H9 (cell line): ENCODE measurements at regions not wholly inside any gene's neighbourhood (a gene's known extent, or its start where the extent isn't known, plus 50 kb on each side); places are given as distances from the start of the nearest gene placed in this dataset.
"Not testable (repeated sequence)": the region's sequence is repeated elsewhere in the genome, so short reads cannot be mapped to it uniquely, and the experiment has no call there.

ENCODE experiments used
- DNase-seq: peaks from one replicate; pipeline ENCODE4 v3.0.0-alpha.2; 2017
- H2AFZ ChIP-seq: one replicate; pipeline ENCODE4 v1.6.1; 2013; ENCODE audit warnings: mild to moderate bottlenecking, low read length, control low read depth, moderate library complexity
- H2AK5ac ChIP-seq: 2 replicates; pipeline ENCODE4 v1.6.1; 2013; ENCODE audit warnings: low read length, control low read depth, mixed read lengths; ENCODE audit not compliant: insufficient read length
- H2BK120ac ChIP-seq: one replicate; pipeline ENCODE4 v1.6.1; 2013; ENCODE audit warnings: low read depth, mild to moderate bottlenecking, low read length, control low read depth, inconsistent platforms; ENCODE audit not compliant: poor library complexity, severe bottlenecking
- H2BK12ac ChIP-seq: 2 replicates; pipeline ENCODE4 v1.6.1; 2013; ENCODE audit warnings: low read length, control low read depth, mixed read lengths, low read depth; ENCODE audit not compliant: insufficient read length
- H2BK15ac ChIP-seq: 2 replicates; pipeline ENCODE4 v1.6.1; 2013; ENCODE audit warnings: low read depth, low read length, control low read depth
- H2BK20ac ChIP-seq: one replicate; pipeline ENCODE4 v1.6.1; 2013; ENCODE audit warnings: low read depth, mild to moderate bottlenecking, low read length, control low read depth, inconsistent platforms; ENCODE audit not compliant: poor library complexity, severe bottlenecking
- H2BK5ac ChIP-seq: 2 replicates; pipeline ENCODE4 v1.6.1; 2013; ENCODE audit warnings: low read length, control low read depth, mixed read lengths; ENCODE audit not compliant: insufficient read length
- H3K14ac ChIP-seq: 2 replicates; pipeline ENCODE4 v1.6.1; 2013; ENCODE audit warnings: low read length, control low read depth; ENCODE audit not compliant: insufficient read depth
- H3K18ac ChIP-seq: 2 replicates; pipeline ENCODE4 v1.6.1; 2013; ENCODE audit warnings: low read depth, mild to moderate bottlenecking, mixed read lengths, low read length, control low read depth; ENCODE audit not compliant: insufficient read length
- H3K23ac ChIP-seq: 2 replicates; pipeline ENCODE4 v1.6.1; 2013; ENCODE audit warnings: low read length, control low read depth, mixed read lengths, low read depth; ENCODE audit not compliant: insufficient read length
- H3K23me2 ChIP-seq: 2 replicates; pipeline ENCODE4 v1.6.1; 2013; ENCODE audit warnings: low read depth, mild to moderate bottlenecking, mixed read lengths, low read length, control low read depth; ENCODE audit not compliant: insufficient read length, poor library complexity, severe bottlenecking
- H3K27ac ChIP-seq: 2 replicates; pipeline ENCODE4 v1.5.1; 2013; ENCODE audit warnings: low read length, control low read depth, mixed read lengths, low read depth; ENCODE audit not compliant: insufficient read length
- H3K27me3 ChIP-seq: 2 replicates; pipeline ENCODE4 v1.6.1; 2013; ENCODE audit warnings: low read length, control low read depth, inconsistent platforms; ENCODE audit not compliant: insufficient read depth
- H3K4ac ChIP-seq: 2 replicates; pipeline ENCODE4 v1.6.1; 2013; ENCODE audit warnings: low read depth, mild to moderate bottlenecking, control low read depth, inconsistent platforms, low read length, moderate library complexity
- H3K4me1 ChIP-seq: 2 replicates; pipeline ENCODE4 v1.6.1; 2013; ENCODE audit warnings: low read length, control low read depth, inconsistent platforms; ENCODE audit not compliant: insufficient read depth
- H3K4me2 ChIP-seq: 2 replicates; pipeline ENCODE4 v1.6.1; 2013; ENCODE audit warnings: low read length, control low read depth, mixed read lengths; ENCODE audit not compliant: insufficient read length, insufficient read depth
- H3K56ac ChIP-seq: 2 replicates; pipeline ENCODE4 v1.6.1; 2013; ENCODE audit warnings: low read depth, mild to moderate bottlenecking, mixed read lengths, low read length, control low read depth; ENCODE audit not compliant: insufficient read length
- H3K79me1 ChIP-seq: 2 replicates; pipeline ENCODE4 v1.6.1; 2013; ENCODE audit warnings: low read depth, mild to moderate bottlenecking, moderate library complexity, low read length, control low read depth, inconsistent platforms; ENCODE audit not compliant: insufficient read depth, poor library complexity, severe bottlenecking
- H3K79me2 ChIP-seq: 2 replicates; pipeline ENCODE4 v1.6.1; 2013; ENCODE audit warnings: low read length, control low read depth, inconsistent platforms; ENCODE audit not compliant: insufficient read depth
- H3K9ac ChIP-seq: 2 replicates; pipeline ENCODE4 v1.6.1; 2013; ENCODE audit warnings: low read length, control low read depth, mixed read lengths; ENCODE audit not compliant: insufficient read length; ENCODE audit errors: extremely low read depth
- H3K9me3 ChIP-seq: one replicate; pipeline ENCODE4 v1.6.1; 2013; ENCODE audit warnings: low read depth, low read length, inconsistent platforms; ENCODE audit not compliant: control insufficient read depth
- H3T11ph ChIP-seq: one replicate; pipeline ENCODE4 v1.6.1; 2013; ENCODE audit warnings: mild to moderate bottlenecking, low read length, control low read depth, inconsistent platforms
- H4K20me1 ChIP-seq: one replicate; pipeline ENCODE4 v1.6.1; 2013; ENCODE audit not compliant: control insufficient read depth, insufficient read length, insufficient read depth
- H4K5ac ChIP-seq: 2 replicates; pipeline ENCODE4 v1.6.1; 2013; ENCODE audit warnings: low read depth, mild to moderate bottlenecking, mixed read lengths, low read length, control low read depth; ENCODE audit not compliant: insufficient read length
- H4K8ac ChIP-seq: replicated peaks from 2 replicates; pipeline ENCODE4 v1.6.1; 2013; ENCODE audit warnings: low read length, control low read depth, mixed read lengths, low read depth; ENCODE audit not compliant: insufficient read length
- H4K91ac ChIP-seq: 2 replicates; pipeline ENCODE4 v1.6.1; 2013; ENCODE audit warnings: low read depth, mild to moderate bottlenecking, moderate library complexity, mixed read lengths, low read length, control low read depth; ENCODE audit not compliant: insufficient read length
- H3K27ac Mint-ChIP-seq, 3 experiments: 2 replicates in 2 of 3; 3 replicates in 1 of 3; pipeline ENCODE4 v1.8.0; 2020 to 2021; ENCODE audit warnings: mixed read lengths in 3 of 3, mild to moderate bottlenecking in 1 of 3, moderate library complexity in 1 of 3
- H3K27me3 Mint-ChIP-seq: 2 replicates; pipeline ENCODE4 v1.8.0; 2021; ENCODE audit warnings: low read depth, mild to moderate bottlenecking, moderate library complexity, mixed read lengths
- H3K36me3 Mint-ChIP-seq, 3 experiments: 2 replicates in 2 of 3; 3 replicates in 1 of 3; pipeline ENCODE4 v1.8.0; 2020 to 2021; ENCODE audit warnings: low read depth in 3 of 3, mixed read lengths in 3 of 3; ENCODE audit not compliant: insufficient read depth in 1 of 3
- H3K4me1 Mint-ChIP-seq, 2 experiments: 2 replicates each; pipeline ENCODE4 v1.8.0; 2020; ENCODE audit warnings: mixed read lengths in 2 of 2
- H3K4me3 Mint-ChIP-seq, 2 experiments: 2 replicates in 1 of 2; 3 replicates in 1 of 2; pipeline ENCODE4 v1.8.0; 2020 to 2021; ENCODE audit warnings: mild to moderate bottlenecking in 2 of 2, mixed read lengths in 2 of 2, moderate library complexity in 1 of 2
- H3K9me3 Mint-ChIP-seq, 2 experiments: 2 replicates in 1 of 2; 3 replicates in 1 of 2; pipeline ENCODE4 v1.8.0; 2020; ENCODE audit warnings: mild to moderate bottlenecking in 2 of 2, mixed read lengths in 2 of 2, moderate library complexity in 1 of 2
- WGBS: extraction: QIAGEN DNeasy Blood & Tissue Kit; methylation state at CpG from one replicate; pipeline ENCODE4 v1.1.7; 2013; ENCODE audit warnings: missing lambda C conversion rate, low lambda C conversion rate, mixed read lengths; ENCODE audit not compliant: insufficient read length; ENCODE audit errors: extremely low coverage; 5-methylcytosine and 5-hydroxymethylcytosine counted together
- TF ChIP-seq, protein P1 (sequence below): fragments of 200-600 bp; sonication (generic); conservative IDR thresholded peaks from 3 replicates; pipeline ENCODE4 v1.8.0; 2021; ENCODE audit warnings: antibody characterized with exemption, mild to moderate bottlenecking

DNA sequence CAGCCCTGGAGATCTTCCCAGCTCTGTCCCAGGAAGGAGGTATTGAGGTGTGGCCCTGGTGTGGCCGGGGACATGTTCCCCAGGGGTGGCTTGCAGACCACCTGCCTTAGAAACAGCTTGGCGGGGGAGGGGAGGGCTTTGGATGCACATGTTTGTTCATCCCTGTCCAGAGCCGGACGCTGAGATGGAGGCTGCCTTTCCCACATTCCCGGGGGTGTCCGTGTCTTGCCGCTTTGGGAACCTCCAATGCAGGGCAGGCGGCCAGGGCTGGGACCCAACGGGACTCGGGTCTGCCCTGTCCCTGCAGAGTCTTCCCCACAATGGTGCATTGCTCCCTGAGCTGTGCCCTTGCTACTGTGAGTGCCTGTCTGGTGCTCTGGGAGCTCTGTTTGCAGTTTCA is 319.5 kb upstream of the SFSWAP start:
- Histone ChIP-seq H2BK12ac (no peak overlapping the region), H3K27me3 (no peaks in the 10 kb centered on the region), H2AFZ (no peak overlapping the region), H4K8ac (no peak overlapping the region), H2AK5ac (no peak overlapping the region), H4K91ac (no peak overlapping the region), H3K23me2 (no peaks in the 10 kb centered on the region), H3K9ac (no peak overlapping the region), H3K56ac (no peak overlapping the region), H2BK20ac (no peak overlapping the region), H3K9me3 (no peaks in the 10 kb centered on the region), H3T11ph (no peak overlapping the region), H4K20me1 (no peaks in the 10 kb centered on the region), H3K18ac (no peak overlapping the region), H3K4ac (no peak overlapping the region), H3K4me1 (no peaks in the 10 kb centered on the region; the same call in 1 of the 2 replicates), H3K79me2 (no peaks in the 10 kb centered on the region), H3K4me2 (no peak overlapping the region), H3K79me1 (no peaks in the 10 kb centered on the region), H3K27ac (no peak overlapping the region), H3K23ac (no peak overlapping the region), H3K14ac (no peak overlapping the region), H4K5ac (no peak overlapping the region), H2BK5ac (no peak overlapping the region), H2BK120ac (no peak overlapping the region), H2BK15ac (no peak overlapping the region)
- no CpG with 5 or more reads among the region's 10 CpGs for WGBS
- H3K27me3 Mint-ChIP-seq, result no peaks in the 10 kb centered on the region; the same call in none of the 2 replicates
- DNase-seq, result no peak
- peaks cover 16 to 33% of the 10 kb centered on the region in 2 experiments for H3K4me1 Mint-ChIP-seq
- H3K9me3 Mint-ChIP-seq, result peaks cover 0 to 6% of the 10 kb centered on the region in 2 experiments; a peak in 3 of 5 replicates
- no peaks in the 10 kb centered on the region for H3K36me3 Mint-ChIP-seq
- no peak overlapping the region for H3K4me3 Mint-ChIP-seq
- no peak overlapping the region for H3K27ac Mint-ChIP-seq
- TF ChIP-seq, protein P1, sequence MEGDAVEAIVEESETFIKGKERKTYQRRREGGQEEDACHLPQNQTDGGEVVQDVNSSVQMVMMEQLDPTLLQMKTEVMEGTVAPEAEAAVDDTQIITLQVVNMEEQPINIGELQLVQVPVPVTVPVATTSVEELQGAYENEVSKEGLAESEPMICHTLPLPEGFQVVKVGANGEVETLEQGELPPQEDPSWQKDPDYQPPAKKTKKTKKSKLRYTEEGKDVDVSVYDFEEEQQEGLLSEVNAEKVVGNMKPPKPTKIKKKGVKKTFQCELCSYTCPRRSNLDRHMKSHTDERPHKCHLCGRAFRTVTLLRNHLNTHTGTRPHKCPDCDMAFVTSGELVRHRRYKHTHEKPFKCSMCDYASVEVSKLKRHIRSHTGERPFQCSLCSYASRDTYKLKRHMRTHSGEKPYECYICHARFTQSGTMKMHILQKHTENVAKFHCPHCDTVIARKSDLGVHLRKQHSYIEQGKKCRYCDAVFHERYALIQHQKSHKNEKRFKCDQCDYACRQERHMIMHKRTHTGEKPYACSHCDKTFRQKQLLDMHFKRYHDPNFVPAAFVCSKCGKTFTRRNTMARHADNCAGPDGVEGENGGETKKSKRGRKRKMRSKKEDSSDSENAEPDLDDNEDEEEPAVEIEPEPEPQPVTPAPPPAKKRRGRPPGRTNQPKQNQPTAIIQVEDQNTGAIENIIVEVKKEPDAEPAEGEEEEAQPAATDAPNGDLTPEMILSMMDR, result no peak

DNA sequence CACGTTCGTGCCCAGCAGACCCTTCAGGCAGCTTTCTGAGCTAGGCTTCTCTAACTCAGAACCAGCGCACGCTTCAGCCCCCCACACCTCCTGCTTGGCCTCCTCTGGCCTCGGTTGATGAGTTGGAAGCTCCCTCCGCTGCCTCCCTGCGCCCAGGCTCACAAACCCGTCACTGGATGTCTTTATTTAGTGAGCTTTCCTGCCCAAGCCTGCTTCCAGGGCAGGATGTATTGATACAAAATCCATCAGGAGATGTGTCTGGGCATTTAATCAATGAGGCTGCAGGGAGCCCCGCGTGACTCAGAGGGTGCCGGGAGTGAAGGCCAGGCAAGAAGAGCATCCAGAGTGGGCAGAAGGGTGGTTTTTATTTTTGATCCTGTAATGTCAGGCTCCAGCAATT is 316.1 kb upstream of the SFSWAP start:
- not testable (repeated sequence) for H3K23me2 ChIP-seq, H3K23ac ChIP-seq, H2AFZ ChIP-seq, H3K27ac Mint-ChIP-seq, DNase-seq, H2BK5ac ChIP-seq, H3K79me2 ChIP-seq, H3T11ph ChIP-seq, H2BK12ac ChIP-seq, H3K4me2 ChIP-seq, H3K56ac ChIP-seq, H4K5ac ChIP-seq, H2AK5ac ChIP-seq, H3K9ac ChIP-seq, H3K18ac ChIP-seq, H3K14ac ChIP-seq, H2BK15ac ChIP-seq, H3K4ac ChIP-seq, H3K4me1 ChIP-seq, H4K8ac ChIP-seq, H3K79me1 ChIP-seq, H3K27me3 ChIP-seq, H3K4me3 Mint-ChIP-seq, H4K91ac ChIP-seq, H4K20me1 ChIP-seq, H2BK20ac ChIP-seq, H3K27ac ChIP-seq, H2BK120ac ChIP-seq
- peaks cover 4 to 12% of the 10 kb centered on the region in 2 experiments; a peak in 3 of 4 replicates for H3K4me1 Mint-ChIP-seq
- peaks cover 22 to 34% of the 10 kb centered on the region in 2 experiments for H3K9me3 Mint-ChIP-seq
- H3K27me3 Mint-ChIP-seq, result peaks cover 12% of the 10 kb centered on the region
- WGBS, result no CpG with 5 or more reads among the region's 11 CpGs
- peaks cover 15% of the 10 kb centered on the region for H3K9me3 ChIP-seq
- peaks cover 8 to 14% (median 12%) of the 10 kb centered on the region in 3 experiments for H3K36me3 Mint-ChIP-seq
